Hematopoietic multipotent progenitor cell treated with erythropoietin and hydrocortisone succinate and interleukin-3 and kit ligand, for 15 days (in vitro differentiated cells): ENCODE measurements at regions not wholly inside any gene's neighbourhood (a gene's known extent, or its start where the extent isn't known, plus 50 kb on each side); places are given as distances from the start of the nearest gene placed in this dataset.

Experiments used
- DNase-seq: peaks from one replicate; pipeline ENCODE4 v3.0.0-alpha.2; 2015; ENCODE audit warnings: low spot score

DNA sequence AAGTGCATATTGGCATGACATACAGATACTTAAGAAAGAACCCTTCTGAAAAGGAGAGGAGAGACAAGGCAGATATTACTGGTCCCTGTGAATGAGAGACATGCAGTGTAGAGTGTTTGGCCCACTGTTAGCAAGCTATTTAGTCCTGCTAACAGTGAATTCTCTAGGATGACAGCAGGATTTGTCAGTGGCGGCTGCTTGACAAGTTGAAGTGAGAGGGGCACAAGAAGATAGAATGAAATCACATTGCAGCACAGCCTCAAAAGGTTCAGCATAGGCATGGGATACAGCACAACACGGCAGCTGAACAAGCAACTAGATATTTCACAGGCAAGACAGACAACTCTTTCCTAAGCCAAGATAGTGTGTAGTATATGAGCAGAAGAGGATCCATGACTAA is 407.9 kb downstream of the PLA2G4A start:
- no peak for DNase-seq

- no peak for DNase-seq
Measured at GRCh38 chr1:187237542-187237941, 408.8 kb downstream of the PLA2G4A start.

DNA sequence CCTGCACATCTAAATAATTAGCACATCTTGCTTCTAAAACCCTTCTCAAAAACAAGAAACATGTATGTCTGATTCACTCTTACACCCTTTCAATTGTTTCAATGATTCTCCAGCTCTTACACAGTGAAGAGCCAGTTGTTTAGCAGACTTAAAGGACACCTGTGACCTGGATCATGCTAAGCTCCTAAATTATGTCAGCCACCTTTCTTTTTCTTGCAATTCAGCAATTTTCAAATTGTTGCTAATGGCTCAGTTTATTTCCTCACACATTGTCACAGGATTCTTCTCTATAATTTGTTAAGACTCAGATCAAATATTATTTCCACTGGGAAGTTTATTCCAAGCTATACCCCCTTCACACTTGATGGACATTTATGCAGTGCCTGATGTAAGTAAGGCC is 413.2 kb downstream of the PLA2G4A start:
- DNase-seq, result no peak

- no peak for DNase-seq
Measured at GRCh38 chr1:187244623-187245022, 415.9 kb downstream of the PLA2G4A start.

- DNase-seq, result no peak
Measured at GRCh38 chr1:187245201-187245600, 416.5 kb downstream of the PLA2G4A start.

- no peak for DNase-seq
Measured at GRCh38 chr1:187249196-187249595, 420.4 kb downstream of the PLA2G4A start.

DNA sequence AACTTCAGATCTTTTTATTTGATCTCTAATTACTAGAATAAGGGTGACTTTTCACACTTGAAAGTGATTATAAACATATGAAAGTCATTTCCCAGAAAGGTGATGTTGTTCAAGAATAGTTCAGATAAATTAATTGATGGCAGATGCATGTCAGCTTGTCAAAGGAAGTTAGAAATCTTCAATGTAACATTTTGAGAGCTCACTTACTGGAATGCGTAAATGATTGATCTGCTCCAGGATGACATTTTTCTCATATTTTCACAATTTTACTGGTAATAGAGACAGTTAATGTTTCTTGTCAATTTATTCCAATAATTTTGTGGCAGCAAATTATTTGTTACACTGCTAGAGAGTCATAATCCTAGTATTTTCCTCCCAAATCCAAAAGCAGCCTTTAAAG is 424.2 kb downstream of the PLA2G4A start:
- no peak for DNase-seq

GRCh38 chr1:187257476-187257875 is 428.7 kb downstream of the PLA2G4A start:
- DNase-seq, result no peak

DNA sequence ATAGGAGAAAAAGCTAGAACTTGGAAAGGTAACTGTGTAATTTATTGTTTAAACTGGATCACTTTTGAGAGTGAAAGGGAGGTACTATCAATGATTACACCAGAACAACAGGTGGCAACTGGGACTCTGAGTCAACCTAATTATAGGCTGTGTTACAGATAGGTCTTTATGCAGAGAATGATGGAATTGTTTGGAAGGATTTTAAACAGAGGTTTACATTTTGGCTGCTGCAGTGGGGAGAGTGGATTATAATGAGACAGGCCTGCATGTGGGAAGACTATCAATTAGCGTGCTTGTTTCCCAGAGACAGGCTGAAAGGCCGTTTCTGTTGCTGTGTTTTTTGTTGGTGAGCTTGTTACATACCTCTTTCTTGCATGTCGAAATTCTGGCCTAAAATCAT is 432.9 kb downstream of the PLA2G4A start:
- DNase-seq, result no peak

DNA sequence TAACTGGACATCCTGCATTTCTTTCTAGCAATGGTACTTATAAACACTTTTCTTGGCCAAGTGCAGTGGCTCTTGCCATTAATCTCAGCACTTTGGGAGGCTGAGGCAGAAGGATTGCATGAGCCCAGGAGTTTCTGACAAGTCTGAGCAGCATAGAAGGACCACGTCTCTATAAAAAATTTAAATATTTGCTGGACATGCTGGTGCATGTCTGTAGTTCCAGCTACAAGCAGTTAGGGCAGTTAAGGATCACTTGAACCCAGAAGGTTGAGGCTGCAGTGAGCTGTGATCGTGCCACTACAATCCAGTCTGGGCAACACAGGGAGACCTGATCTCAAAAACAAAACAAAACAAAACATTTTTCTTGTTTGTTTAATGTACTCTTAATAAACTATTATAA is 434.0 kb downstream of the PLA2G4A start:
- DNase-seq, result no peak

DNA sequence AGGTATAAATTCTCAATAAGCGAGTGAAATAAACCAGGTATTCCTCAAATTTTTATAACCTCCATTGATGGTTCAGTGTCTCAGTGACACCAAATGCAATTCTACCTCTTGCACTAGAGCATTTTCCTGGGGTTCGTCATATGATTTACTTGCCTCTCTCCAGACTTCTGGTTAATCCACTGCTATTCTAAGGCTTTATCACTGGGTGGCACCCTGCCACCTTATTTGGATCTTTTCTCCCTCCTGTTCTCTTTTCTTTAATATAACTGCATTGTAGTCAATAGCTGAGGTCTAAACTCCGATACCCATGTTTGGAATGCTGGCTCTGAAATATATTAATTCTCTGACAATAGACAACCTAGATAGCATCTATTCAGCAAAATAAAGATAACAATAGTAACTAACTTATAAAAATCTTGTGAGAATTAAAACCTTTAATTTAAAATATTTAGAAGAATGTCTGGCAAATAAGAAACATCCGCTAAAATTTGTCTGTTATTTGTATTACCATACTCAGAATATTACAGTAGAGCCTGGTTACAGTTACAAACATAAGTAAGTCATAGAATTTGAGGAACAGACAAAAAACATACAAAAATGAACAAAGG is 436.4 kb downstream of the PLA2G4A start:
- DNase-seq, result no peak

- no peak for DNase-seq
Measured at GRCh38 chr1:187266051-187266450, 437.3 kb downstream of the PLA2G4A start.

- no peak for DNase-seq
Measured at GRCh38 chr1:187267827-187268226, 439.1 kb downstream of the PLA2G4A start.

DNA sequence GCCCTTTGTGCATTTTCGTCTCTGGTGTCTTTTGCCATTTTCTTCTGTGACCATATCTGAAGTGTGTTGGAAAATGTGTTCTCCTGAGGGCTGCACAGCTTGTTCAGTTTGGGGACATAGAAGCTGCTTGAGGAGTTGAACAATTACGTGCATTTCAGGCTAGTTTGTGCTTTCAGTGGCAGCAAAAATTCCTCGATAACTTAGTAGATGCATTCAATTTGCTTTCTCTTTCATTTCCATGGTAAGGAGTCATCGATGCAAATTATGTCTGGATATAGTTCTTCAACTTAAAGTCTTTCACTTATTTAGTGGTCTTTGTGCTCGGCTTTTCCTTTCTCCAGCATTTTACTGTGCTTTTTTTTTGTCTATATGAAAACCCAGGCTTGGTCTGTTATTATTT is 441.5 kb downstream of the PLA2G4A start:
- DNase-seq, result no peak

- DNase-seq, result no peak
Measured at GRCh38 chr1:187275346-187275745, 446.6 kb downstream of the PLA2G4A start.

GRCh38 chr1:187275985-187276575 is 447.3 kb downstream of the PLA2G4A start:
- DNase-seq, result no peak

DNA sequence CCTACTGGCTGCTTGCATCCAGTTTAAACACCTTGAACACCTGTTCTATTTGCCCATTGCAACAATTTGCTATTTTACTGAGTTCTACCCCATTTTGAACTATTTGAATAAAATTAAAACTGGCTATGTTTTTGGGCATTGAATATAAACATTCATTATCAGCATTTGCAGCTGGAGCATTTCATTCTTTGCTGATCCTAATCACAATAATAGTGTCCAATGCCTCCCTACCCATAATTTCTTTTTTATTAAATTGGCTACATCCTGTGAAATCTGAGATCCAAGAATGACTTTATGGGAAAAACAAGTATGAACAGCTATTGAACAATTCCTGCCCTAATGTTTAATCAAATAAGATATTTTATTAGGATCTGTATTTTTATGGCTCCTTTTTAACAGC is 447.9 kb downstream of the PLA2G4A start:
- no peak for DNase-seq

GRCh38 chr1:187280031-187280430 is 451.3 kb downstream of the PLA2G4A start:
- no peak for DNase-seq

DNA sequence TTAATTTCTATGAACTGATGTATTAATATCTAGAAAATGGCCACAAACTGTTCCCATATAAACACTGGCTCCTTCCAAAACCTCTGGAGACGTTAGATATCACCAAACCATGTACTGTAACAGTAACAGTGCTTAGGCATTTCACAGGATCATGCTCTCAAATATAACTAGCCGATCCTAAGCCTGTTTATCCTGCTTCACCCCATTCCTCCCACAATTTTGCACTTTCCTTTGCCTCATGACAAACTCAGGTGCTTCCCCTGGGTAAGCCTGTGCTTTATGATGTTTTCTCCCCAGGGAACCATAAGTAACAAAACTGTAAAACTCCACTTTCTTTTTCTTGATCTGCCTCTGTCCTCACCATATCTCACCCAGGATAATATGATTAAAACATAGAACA is 452.3 kb downstream of the PLA2G4A start:
- no peak for DNase-seq

DNA sequence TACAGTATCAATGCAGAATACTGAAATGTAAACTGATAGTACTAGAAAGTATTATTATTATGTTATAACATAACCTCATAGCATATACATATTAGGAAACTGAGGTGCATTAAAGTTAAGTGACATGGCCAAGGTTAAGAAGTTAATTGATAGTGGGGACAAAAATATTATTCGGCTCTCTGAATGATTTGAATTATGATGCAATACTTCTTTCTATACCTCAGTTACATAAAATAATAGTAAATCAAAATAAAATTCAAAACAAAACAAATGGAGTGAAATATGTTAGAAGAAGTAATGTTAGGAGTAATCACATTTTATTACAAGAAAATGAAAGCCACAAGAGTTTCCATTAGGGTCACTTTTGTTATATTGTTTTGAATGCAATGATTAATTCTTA is 455.2 kb downstream of the PLA2G4A start:
- no peak for DNase-seq

- no peak for DNase-seq
Measured at GRCh38 chr1:187294421-187295201, 465.9 kb downstream of the PLA2G4A start.

- DNase-seq, result no peak
Measured at GRCh38 chr1:187300081-187300480, 471.3 kb downstream of the PLA2G4A start.

GRCh38 chr1:187306710-187307415 is 478.1 kb downstream of the PLA2G4A start:
- no peak for DNase-seq
